IPS DF 6.9 (cell line): ENCODE measurements at regions not wholly inside any gene's neighbourhood (a gene's known extent, or its start where the extent isn't known, plus 50 kb on each side); places are given as distances from the start of the nearest gene placed in this dataset.
"Not testable (repeated sequence)": the region's sequence is repeated elsewhere in the genome, so short reads cannot be mapped to it uniquely, and the experiment has no call there.

Experiments
- DNase-seq: peaks from one replicate; pipeline ENCODE4 v3.0.0-alpha.2; 2013; ENCODE audit warnings: low read depth, low spot score
- H3K27ac ChIP-seq: one replicate; pipeline ENCODE4 v1.5.1; 2013; ENCODE audit warnings: low read length, control low read depth
- H3K27me3 ChIP-seq: 2 replicates; pipeline ENCODE4 v1.6.1; 2013; ENCODE audit warnings: mild to moderate bottlenecking, low read length; ENCODE audit not compliant: control insufficient read depth, insufficient read depth
- H3K36me3 ChIP-seq: 2 replicates; pipeline ENCODE4 v1.6.1; 2013; ENCODE audit warnings: low read length; ENCODE audit not compliant: control insufficient read depth, insufficient read depth
- H3K4me1 ChIP-seq: 2 replicates; pipeline ENCODE4 v1.6.1; 2013; ENCODE audit warnings: low read length; ENCODE audit not compliant: control insufficient read depth, insufficient read depth
- H3K4me3 ChIP-seq: 2 replicates; pipeline ENCODE4 v1.5.1; 2013; ENCODE audit warnings: mild to moderate bottlenecking, low read length
- H3K9me3 ChIP-seq: 2 replicates; pipeline ENCODE4 v1.6.1; 2013; ENCODE audit warnings: low read length, inconsistent platforms; ENCODE audit not compliant: control insufficient read depth, insufficient read depth
- WGBS: extraction: QIAGEN DNeasy Blood & Tissue Kit; methylation state at CpG from one replicate; pipeline ENCODE4 v1.1.7; 2013; ENCODE audit warnings: mixed read lengths, missing lambda C conversion rate; ENCODE audit not compliant: insufficient read length, insufficient coverage; 5-methylcytosine and 5-hydroxymethylcytosine counted together

GRCh38 chr18:65620076-65620696, 130.6 kb upstream of the CDH7 start:
- Histone ChIP-seq H3K27ac (no peak overlapping the region), H3K27me3 (no peaks in the 10 kb centered on the region), H3K9me3 (no peaks in the 10 kb centered on the region), H3K4me1 (no peaks in the 10 kb centered on the region; the same call in 1 of the 2 replicates), H3K4me3 (no peak overlapping the region), H3K36me3 (no peaks in the 10 kb centered on the region)
- DNase-seq = no peak
- no CpG with 5 or more reads among the region's 9 CpGs for WGBS

DNA sequence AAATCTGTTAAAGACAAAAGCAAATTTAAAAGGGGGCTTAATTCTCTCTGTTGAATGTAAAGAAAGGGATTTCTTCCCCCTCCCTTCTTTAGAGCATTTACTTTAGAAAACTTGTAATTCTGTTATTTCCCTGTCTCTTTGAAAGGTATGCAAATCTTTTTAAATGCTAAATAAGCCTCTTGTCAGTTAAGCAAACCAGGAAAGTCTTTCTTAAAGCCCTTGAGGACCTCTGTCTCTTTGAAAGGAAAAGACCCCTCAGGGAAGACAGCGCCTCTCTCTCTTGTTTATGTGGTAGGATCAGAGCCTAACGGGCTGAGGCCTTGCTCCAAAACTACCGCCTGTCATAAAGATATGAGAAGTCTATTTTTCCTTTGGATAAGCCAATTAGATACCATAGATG, 139.9 kb upstream of the CDH7 start:
- no peaks in the 10 kb centered on the region for H3K36me3 ChIP-seq
- DNase-seq = peak; percentile 7
- H3K9me3 ChIP-seq = no peaks in the 10 kb centered on the region
- peaks cover 19% of the 10 kb centered on the region for H3K27me3 ChIP-seq
- no CpG with 5 or more reads among the region's 3 CpGs for WGBS
- H3K4me3 ChIP-seq = no peak overlapping the region
- H3K4me1 ChIP-seq = no peaks in the 10 kb centered on the region
- H3K27ac ChIP-seq = no peak overlapping the region

DNA sequence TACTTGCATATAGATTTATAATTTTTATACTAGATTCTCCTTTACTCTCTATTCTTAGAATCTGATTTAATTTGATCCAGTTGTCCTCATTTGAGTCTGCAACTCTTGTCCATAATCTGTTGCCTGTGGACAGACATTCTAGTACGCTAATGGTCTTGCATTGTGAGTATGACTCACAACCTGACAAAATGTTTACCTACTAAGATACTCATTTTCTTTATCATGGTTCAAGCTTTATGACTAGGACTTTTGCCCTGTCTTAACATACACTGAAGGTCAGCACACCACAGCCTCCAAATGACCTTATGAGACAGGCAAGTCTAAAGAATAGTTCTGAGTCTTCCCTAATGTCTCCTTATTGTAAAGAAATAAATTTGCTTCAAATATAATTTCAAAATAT, 142.3 kb upstream of the CDH7 start:
- H3K27ac ChIP-seq = no peak overlapping the region
- H3K27me3 ChIP-seq = peaks cover 17% of the 10 kb centered on the region
- H3K4me3 ChIP-seq = no peak overlapping the region
- H3K9me3 ChIP-seq = no peaks in the 10 kb centered on the region
- no CpG with 5 or more reads among the region's 1 CpG for WGBS
- no peak for DNase-seq
- no peaks in the 10 kb centered on the region for H3K36me3 ChIP-seq
- H3K4me1 ChIP-seq = no peaks in the 10 kb centered on the region

- Histone ChIP-seq H3K4me3 (no peak overlapping the region), H3K4me1 (no peaks in the 10 kb centered on the region), H3K9me3 (no peaks in the 10 kb centered on the region), H3K27me3 (peaks cover 15% of the 10 kb centered on the region), H3K36me3 (no peaks in the 10 kb centered on the region), H3K27ac (no peak overlapping the region)
- DNase-seq = no peak
- WGBS = no CpG with 5 or more reads among the region's 3 CpGs
These were observed 143.7 kb upstream of the CDH7 start for GRCh38 chr18:65607161-65607560.

DNA sequence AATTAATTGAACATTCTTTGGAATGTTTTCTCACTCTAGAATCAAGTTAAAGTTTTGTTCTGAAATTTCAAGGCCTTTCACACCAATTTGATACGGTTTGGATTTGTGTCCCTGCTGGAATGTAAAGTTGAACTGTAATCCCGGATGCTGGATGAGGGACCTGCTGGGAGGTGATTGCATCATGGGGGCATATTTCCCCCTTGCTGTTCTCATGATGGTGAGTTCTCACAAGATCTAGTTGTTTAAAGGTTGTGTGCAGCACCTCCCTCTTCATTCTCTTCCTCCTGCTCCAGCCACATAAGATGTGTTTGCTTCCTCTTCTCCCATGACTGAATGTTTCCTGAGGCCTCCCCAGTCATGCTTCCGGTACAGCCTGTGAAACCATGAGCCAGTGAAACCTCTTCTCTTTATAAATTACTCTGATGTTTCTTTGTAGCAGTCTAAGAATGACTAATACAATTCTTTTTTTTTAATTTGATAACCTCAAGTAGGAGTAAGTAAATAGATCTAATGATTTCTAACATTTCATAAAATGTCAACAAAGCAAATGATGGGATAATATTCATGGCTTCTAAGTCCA, 144.2 kb upstream of the CDH7 start:
- Histone ChIP-seq H3K9me3 (no peaks in the 10 kb centered on the region), H3K27ac (no peak overlapping the region), H3K36me3 (no peaks in the 10 kb centered on the region), H3K4me1 (no peaks in the 10 kb centered on the region), H3K27me3 (peaks cover 10% of the 10 kb centered on the region), H3K4me3 (no peak overlapping the region)
- no peak for DNase-seq
- no CpG with 5 or more reads among the region's 3 CpGs for WGBS

DNA sequence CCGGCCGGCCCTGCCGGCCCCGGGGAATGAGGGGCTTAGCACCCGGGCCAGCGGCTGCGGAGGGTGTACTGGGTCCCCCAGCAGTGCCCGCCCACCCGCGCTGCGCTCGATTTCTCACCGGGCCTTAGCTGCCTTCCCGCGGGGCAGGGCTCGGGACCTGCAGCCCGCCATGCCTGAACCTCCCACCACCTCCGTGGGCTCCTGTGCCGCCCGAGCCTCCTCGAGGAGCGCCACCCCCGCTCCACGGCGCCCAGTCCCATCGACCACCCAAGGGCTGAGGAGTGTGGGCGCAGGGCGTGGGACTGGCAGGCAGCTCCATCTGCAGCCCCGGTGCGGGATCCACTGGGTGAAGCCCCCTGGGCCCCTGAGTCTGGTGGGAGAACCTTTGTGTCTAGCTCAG, 145.5 kb upstream of the CDH7 start:
- not testable (repeated sequence) for H3K27me3 ChIP-seq, H3K4me3 ChIP-seq, H3K27ac ChIP-seq, H3K4me1 ChIP-seq, H3K9me3 ChIP-seq, DNase-seq, H3K36me3 ChIP-seq
- WGBS = no CpG with 5 or more reads among the region's 30 CpGs

- Histone ChIP-seq H3K27ac (no peak overlapping the region), H3K4me3 (no peak overlapping the region), H3K4me1 (no peaks in the 10 kb centered on the region), H3K27me3 (peaks cover 2% of the 10 kb centered on the region; the same call in 1 of the 2 replicates), H3K9me3 (no peaks in the 10 kb centered on the region), H3K36me3 (no peaks in the 10 kb centered on the region)
- DNase-seq = no peak
- no CpG with 5 or more reads among the region's 2 CpGs for WGBS
These were observed 149.0 kb upstream of the CDH7 start for GRCh38 chr18:65601775-65602174.

GRCh38 chr18:65592435-65592834, 158.4 kb upstream of the CDH7 start:
- H3K27me3 ChIP-seq = no peaks in the 10 kb centered on the region
- no CpG with 5 or more reads among the region's 4 CpGs for WGBS
- H3K9me3 ChIP-seq = no peaks in the 10 kb centered on the region
- H3K4me1 ChIP-seq = no peaks in the 10 kb centered on the region
- DNase-seq = peak; percentile 7
- no peaks in the 10 kb centered on the region for H3K36me3 ChIP-seq
- no peak overlapping the region for H3K27ac ChIP-seq
- H3K4me3 ChIP-seq = no peak overlapping the region

GRCh38 chr18:65587491-65587890, 163.3 kb upstream of the CDH7 start:
- Histone ChIP-seq H3K27ac (no peak overlapping the region), H3K36me3 (no peaks in the 10 kb centered on the region), H3K4me1 (no peaks in the 10 kb centered on the region), H3K27me3 (no peaks in the 10 kb centered on the region), H3K9me3 (no peaks in the 10 kb centered on the region), H3K4me3 (no peak overlapping the region)
- no CpG with 5 or more reads among the region's 3 CpGs for WGBS
- DNase-seq = no peak

GRCh38 chr18:65582094-65582493, 168.7 kb upstream of the CDH7 start:
- no CpG with 5 or more reads among the region's 2 CpGs for WGBS
- not testable (repeated sequence) for H3K4me3 ChIP-seq, H3K27me3 ChIP-seq, H3K4me1 ChIP-seq, H3K36me3 ChIP-seq, H3K9me3 ChIP-seq, DNase-seq, H3K27ac ChIP-seq

- Histone ChIP-seq H3K36me3 (no peaks in the 10 kb centered on the region), H3K27me3 (no peaks in the 10 kb centered on the region), H3K4me1 (no peaks in the 10 kb centered on the region), H3K27ac (no peak overlapping the region), H3K9me3 (no peaks in the 10 kb centered on the region), H3K4me3 (no peak overlapping the region)
- no CpG with 5 or more reads among the region's 2 CpGs for WGBS
- no peak for DNase-seq
These were observed 181.9 kb upstream of the CDH7 start for GRCh38 chr18:65568866-65569265.
